ENCODE measurements at regions not wholly inside any gene's neighbourhood (a gene's known extent, or its start where the extent isn't known, plus 50 kb on each side); places are given as distances from the start of the nearest gene placed in this dataset.

GRCh38 chr12:71299541-71300376 is 139.8 kb upstream of the LGR5 start (continued):
- TF ChIP-seq DACH1 (IDR thresholded peaks at IDR 0.05; ENCODE audit: partially characterized antibody), result peak; percentile 77
- TF ChIP-seq ETV1 (tag; conservative IDR thresholded peaks at IDR 0.05; ENCODE audit: low read depth), result no peak

DNA sequence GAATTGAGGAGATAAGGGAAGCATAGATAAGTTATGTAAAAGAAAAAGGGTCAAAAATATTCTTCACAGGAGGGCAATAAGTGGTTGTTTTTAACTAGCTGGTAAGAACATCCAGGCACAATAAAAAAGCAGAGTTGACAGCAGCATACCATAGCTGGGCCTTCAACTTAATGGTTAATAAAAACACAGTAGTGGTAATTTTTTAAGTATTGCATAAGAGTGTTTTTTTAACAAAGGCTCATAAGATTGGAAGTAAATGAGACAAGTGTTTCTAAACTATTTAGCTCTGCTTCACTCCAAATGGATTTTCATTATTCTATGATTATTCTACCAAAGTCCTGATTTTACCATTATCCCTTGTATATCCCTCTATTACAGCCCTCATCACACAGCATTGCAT is 140.1 kb upstream of the TSPAN8 start:
- no peak overlapping the region for H3K9ac ChIP-seq (ENCODE audit: insufficient read depth in 1 of 2, low read depth in 2 of 2, low read length in 2 of 2)
- ChIA-PET CTCF (ENCODE audit: low intra/inter-chr PET ratio) (no interaction called here), POLR2A (interaction anchor here (1.5 kb wide), 1 partner anchor 12 kb away, joined by 4 read pairs; no protein-coding TSS in a partner anchor)
- DNase-seq (ENCODE audit: extremely low read depth in 1 of 4, low spot score in 3 of 4) (no peak), FAIRE-seq (no peak), ATAC-seq (no peak)
- peaks cover 11 to 43% of the 10 kb centered on the region in 2 experiments for H3K4me1 ChIP-seq (replicated peaks in 1 of 2; ENCODE audit: control insufficient read depth in 2 of 2, insufficient read depth in 2 of 2, low read length in 2 of 2)
- BruUV-seq (replicated peaks), result no TSS peak
- H3K27ac ChIP-seq (ENCODE audit: extremely low read depth, low read depth, low read length), result no peak overlapping the region
- in situ Hi-C loops (cut with MboI), result no loop called here
- H3K9me3 ChIP-seq (replicated peaks; ENCODE audit: control insufficient read depth, insufficient read depth, low read depth, low read length), result no peaks in the 10 kb centered on the region
- peak overlapping the region; percentile 85 for H2AFZ ChIP-seq (ENCODE audit: low read depth, low read length)
- TF ChIP-seq, protein P1, sequence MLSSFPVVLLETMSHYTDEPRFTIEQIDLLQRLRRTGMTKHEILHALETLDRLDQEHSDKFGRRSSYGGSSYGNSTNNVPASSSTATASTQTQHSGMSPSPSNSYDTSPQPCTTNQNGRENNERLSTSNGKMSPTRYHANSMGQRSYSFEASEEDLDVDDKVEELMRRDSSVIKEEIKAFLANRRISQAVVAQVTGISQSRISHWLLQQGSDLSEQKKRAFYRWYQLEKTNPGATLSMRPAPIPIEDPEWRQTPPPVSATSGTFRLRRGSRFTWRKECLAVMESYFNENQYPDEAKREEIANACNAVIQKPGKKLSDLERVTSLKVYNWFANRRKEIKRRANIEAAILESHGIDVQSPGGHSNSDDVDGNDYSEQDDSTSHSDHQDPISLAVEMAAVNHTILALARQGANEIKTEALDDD (IDR thresholded peaks at IDR 0.05), result peak; percentile 7; the same call in 1 of the 2 replicates
- TF ChIP-seq NR2F6 (CRISPR knock-in tag; IDR thresholded peaks at IDR 0.05), result no peak
- peak; percentile 62; the same call in 1 of the 2 replicates for TF ChIP-seq CEBPB (tag; IDR thresholded peaks at IDR 0.05)
- no peak for TF ChIP-seq CEBPG (CRISPR knock-in tag; IDR thresholded peaks at IDR 0.05)
- peak in 1 of 2 experiments; percentile 40; a peak in 1 of 4 replicates for TF ChIP-seq CEBPG (tag; conservative IDR thresholded peaks at IDR 0.05 in 1 of 2, IDR thresholded peaks at IDR 0.05 in 1 of 2)
- no peak overlapping the region for H3K4me2 ChIP-seq (ENCODE audit: insufficient read depth, low read length)
- no peaks in the 10 kb centered on the region for H3K79me2 ChIP-seq (ENCODE audit: control insufficient read depth, insufficient read depth, low read length)
- H4K20me1 ChIP-seq (replicated peaks; ENCODE audit: control insufficient read depth, insufficient read depth, low read length), result no peaks in the 10 kb centered on the region
- H3K36me3 ChIP-seq (ENCODE audit: control insufficient read depth, insufficient read depth, low read length), result no peaks in the 10 kb centered on the region
- H3K27me3 ChIP-seq (ENCODE audit: control insufficient read depth in 2 of 2, insufficient read depth in 2 of 2, low read length in 2 of 2), result no peaks in the 10 kb centered on the region
- intact Hi-C loops (cut with micrococcal nuclease), result loop anchor here (5.0 kb wide), 1 partner anchor 61 kb away; no protein-coding TSS in a partner anchor
- H3K9me1 ChIP-seq (ENCODE audit: control insufficient read depth, insufficient read depth, low read length), result no peaks in the 10 kb centered on the region
- H3K4me3 ChIP-seq, result no peak overlapping the region
